Forelimb muscle (tissue), 1 donor: ENCODE measurements at regions not wholly inside any gene's neighbourhood (a gene's known extent, or its start where the extent isn't known, plus 50 kb on each side); places are given as distances from the start of the nearest gene placed in this dataset.

ENCODE experiments used
- DNase-seq: peaks from one replicate; pipeline ENCODE4 v3.0.0-alpha.2; 2013; ENCODE audit warnings: low read depth

DNA sequence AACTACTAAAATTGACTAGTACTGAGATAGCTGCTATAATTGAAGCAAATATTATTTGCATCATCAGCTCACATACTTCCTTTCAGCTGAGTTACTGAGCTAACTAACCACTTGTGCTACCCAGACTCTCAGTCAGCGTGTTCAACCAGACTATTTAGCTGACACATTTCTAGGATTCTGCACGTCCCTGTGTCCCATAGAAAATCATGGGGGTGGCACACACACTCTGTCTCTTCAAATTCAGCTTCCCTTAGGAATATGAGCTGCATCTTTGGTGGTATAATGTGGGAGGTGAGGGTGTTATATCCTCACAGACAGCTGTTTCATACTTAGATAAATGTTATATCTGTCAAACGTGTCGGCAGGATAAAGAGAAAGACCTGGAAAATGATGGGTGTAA, 424.0 kb downstream of the CDH2 start:
- DNase-seq = no peak

DNA sequence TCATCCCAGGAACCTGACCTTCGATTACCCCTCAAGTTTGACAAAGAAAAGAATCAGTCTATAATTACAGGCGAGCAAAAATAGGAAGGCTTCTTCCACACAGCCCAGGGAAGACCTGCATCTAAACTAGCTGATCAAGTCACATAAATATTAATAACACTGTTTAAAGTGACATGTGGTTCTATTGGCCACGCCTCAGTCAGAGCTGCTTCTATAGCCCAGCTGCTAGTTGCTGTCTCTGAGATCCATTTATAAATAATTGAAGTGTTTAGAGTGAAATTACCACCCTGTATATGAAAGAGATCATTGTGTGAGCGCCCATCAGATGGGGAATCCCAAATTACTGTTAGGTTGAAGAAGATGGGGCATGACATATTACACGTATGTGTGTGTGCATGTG, 426.0 kb downstream of the CDH2 start:
- no peak for DNase-seq

DNA sequence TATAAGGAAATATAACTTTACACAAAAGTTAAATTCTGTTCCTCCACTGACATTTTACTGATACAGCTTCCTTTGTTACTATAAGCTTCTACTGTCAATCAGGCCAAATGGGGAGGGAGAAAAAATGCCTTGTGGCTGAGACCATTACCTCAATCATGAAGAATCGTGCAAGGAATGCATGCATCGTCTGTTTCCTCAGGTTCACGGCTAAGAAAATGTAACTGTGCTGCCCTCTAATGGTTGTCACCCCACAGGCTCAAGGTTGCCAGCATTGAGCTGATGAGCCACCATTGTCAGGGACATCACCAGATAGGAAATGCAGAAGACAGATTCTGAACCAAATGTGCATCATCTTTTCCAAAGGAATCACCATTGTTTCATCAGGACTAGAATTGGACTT, 426.9 kb downstream of the CDH2 start:
- DNase-seq = peak; percentile 32

DNA sequence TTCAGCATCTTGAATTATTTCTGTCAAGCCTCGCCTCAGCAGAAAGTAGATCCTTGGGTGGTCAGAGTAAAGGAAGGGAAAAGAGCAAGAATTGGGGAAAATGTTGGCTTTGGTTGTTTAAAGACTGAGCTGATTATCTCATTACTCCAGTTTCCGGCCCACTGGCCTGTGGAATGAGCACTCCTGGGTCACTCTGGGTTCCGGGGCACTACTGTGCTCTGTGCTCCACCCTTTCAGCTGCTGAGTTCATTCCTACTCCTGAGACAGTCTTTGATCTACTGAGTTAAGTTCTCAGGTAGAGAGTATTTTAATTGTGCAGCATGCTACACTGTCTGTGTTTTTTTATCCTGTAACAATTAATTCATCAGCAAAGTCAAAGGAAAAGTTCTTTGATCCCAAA, 427.7 kb downstream of the CDH2 start:
- no peak for DNase-seq

DNA sequence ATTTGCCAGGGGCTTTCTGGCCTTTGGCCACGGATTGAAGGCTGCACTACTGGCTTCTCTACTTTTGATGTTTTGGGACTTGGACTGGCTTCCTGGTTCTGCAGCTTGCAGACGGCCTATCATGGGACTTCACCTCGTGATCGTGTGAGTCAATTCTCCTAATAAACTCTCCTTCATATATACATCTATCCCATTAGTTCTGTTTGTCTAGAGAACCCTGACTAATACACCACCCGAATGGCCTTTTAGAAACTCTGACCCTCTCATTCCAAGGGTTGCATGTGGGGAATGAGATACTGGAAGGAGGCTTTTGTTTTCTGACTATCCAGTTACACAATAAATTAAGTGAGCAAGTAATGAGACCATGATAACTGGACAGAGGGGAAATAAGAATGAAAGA, 430.7 kb downstream of the CDH2 start:
- no peak for DNase-seq

DNA sequence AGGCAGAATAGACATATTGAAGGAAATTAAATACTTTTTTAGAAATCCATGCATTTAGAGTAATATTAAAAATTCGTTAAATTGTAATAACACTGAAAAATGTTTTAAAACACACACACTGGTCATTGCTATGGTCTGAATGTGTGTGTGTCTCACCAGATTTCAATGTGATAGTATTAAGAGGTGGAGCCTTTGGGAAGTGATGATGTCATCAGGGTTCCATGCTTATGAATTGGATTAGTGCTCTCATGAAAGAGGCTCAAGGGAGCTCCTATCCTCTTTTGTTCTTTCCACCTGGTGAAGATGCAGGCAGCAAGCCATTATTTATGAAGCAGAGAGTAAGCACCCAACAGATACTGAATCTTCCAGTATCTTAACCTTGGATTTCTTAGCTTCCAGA, 441.8 kb downstream of the CDH2 start:
- no peak for DNase-seq

DNA sequence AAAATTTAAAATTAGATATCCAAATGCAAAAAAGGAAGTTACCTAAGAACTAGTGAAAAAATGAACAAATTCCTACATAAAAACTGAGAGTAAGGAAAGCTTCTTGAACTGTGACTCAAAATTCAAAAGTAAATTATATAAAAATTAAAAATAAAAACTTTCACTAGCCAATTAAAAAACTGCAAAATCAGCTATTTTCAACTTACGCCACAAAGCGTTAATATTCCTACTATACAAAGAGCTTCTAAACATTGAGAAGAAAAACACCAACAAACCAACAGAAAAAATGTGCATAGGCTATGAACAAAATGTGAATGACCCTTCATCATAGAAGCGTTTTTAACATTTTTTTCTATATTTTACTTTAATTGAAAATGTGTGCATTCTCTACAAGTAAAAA, 445.7 kb downstream of the CDH2 start:
- DNase-seq = no peak

DNA sequence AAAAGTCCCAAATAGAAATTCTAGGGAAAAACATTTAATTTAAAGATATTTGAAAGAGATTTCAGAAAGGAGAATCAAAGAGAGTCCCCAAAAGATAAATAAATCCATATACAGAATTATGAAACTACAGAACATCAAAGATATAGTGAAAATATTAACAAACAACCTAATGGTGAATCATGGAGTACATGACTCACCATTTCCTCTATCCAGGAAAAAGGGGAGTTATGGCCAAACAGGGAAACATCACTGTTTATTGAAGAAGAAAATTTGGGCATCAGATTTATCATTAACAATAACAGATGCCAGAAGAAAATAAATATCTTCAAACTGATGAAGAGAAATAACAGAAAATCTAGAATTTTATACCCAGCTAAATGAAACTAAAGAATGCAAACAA, 448.3 kb downstream of the CDH2 start:
- DNase-seq = no peak

DNA sequence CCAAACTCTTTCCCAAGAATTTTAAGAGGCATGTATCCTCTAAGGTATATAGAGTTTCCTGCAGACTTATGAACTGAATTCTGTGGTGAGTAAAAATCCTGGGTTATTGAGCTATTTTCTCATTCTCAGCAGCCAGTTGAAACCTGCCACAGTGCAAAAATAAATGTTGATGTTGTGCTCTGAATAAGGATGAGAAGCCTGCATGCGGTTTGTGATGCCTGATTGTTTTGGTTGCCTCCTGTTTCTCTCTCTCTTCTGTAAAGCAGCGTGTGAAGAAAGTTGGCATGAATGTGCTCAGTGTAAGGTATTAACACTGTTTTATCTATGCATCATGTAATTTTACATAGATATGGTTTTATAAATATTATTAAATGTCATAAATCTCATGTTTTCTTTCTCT, 452.6 kb downstream of the CDH2 start:
- no peak for DNase-seq

DNA sequence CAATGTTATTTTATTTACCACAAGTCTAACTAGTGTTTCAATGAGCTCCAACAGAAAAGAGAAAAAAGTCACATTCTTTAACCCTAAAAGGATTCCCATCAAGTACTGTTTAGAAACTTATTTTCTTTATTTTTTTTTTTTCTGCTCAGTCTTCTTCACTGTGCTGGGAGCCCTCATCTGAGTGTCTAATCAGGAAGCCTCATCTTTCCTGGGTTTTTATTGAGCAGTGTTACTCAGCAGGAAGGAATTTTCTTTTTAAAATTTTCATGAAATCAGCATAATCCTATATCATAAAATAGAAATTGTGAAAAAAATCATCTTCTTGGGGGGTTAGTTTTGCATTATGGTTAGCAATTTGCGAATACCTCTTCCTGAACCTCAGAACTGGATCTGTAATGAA, 453.8 kb downstream of the CDH2 start:
- no peak for DNase-seq

DNA sequence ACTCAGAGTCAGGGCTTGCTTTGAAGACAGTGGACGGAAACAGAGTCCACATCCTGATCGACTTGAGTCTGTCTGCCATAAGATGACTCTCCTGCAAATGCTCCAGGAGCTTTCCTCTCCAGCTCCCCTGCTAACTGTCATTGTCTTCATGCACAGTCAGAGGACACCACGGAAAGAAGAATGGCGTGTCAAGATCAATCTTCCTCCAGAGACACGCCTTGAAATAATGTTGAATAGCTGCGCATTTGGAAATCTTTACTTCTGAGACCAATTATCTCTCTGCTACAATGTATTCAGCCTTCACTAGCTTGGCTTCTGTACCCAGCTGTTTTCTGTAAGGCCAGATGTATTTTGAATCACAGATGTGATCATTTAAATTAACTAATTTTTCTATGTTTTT, 457.2 kb downstream of the CDH2 start:
- peak; percentile 71 for DNase-seq

DNA sequence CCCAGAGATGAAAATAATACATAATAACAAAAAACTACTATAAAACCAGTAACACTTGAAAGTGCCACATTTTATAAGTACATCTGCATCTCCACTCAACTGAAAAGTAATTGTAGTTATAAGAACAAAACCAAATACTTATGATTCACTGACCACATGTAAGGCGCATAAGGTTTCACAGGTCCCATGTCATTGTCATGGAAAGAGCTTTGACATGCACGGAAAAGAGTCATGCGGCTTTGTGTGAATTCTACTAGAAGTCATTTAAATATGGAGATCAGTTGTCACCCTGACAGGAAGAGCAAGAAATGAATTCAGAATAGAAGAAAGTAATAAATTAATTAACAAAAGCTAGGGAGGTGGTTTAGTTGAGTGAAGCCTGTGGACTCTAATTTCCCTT, 459.1 kb downstream of the CDH2 start:
- no peak for DNase-seq

DNA sequence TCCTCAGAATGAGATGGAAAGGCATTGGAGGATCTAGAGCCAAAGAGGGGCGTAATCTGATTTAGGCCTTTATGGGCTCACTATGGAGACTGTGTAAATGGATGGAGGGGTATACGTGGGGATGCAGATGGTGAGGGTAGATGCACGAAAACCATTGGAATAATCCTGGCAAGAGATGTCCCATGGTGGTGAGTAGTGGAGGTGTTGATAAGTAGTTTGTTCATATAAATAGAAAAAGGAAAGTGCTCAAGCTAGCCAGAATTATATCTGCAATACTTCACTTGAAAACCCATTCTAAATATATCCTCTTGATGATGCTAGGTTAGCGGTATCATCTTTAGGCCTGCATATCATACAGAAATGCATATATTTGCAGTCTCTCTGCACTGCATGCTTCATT, 459.7 kb downstream of the CDH2 start:
- DNase-seq = no peak

DNA sequence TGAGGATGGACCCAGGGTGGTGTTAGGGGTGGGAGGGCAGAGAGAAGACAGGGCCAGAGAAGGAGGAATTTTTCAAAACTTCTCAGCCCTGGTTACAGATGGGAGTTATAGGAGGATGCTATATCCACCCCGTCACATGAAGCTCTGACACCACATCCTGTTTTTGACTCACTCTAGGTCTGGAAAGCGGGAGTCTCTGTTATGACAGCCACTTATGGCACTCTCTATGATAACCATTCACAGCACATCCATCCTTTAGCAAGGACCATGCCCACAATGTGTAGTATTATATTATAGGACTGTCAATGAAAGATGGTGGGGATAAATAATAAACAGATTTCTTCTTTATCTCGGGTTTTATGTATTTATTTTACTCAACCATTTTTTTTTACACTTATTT, 461.2 kb downstream of the CDH2 start:
- DNase-seq = no peak

DNA sequence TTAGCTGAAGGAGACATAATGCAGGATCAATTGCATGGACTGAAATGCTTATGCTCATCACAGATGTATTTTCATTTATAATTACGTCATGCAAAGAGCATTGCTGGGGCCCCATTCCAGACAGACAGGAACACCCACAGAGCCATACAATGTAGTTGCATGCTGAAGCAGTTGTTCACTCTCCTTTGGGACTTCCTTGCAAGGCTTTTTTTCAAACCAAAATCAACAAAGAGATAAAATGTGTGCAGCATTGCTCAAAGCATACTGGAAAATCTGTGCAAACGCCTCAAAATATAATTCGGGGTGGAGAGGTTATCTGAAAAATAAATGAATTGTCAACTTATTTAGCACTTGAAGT, 463.2 kb downstream of the CDH2 start:
- peak; percentile 77 for DNase-seq

DNA sequence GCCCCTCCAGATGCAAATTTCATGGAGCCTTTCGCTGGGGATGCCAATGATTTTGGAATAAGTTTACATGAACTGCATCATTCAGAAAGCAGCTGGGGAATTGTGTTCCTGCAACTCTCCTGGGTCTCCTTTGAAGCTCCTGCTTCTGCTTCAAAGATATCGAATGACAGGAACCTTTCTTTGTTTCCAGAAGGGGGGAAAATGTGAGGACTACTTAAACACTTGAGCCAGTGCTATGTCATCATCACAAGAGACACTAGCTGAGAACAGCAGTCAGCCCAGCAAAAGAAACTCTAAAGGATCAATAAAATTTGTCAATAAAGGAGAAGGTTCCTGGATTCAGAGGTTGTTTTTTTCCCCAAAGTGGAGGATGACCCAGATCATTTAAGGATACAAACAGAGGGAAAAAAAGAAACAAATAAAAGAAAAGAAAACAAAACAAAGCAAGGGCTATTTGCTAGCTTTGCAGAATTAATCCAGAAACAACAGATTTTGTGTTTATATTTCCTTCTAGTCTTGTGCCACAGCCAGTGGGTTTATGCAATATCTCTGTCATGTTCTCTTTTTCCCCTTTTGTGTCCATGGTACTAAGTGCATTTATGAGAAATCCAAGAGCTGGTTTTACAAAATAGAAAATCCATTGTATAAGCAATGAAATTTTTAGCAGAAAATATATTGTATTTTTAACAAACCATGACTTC, 463.7 kb downstream of the CDH2 start:
- DNase-seq = no peak

DNA sequence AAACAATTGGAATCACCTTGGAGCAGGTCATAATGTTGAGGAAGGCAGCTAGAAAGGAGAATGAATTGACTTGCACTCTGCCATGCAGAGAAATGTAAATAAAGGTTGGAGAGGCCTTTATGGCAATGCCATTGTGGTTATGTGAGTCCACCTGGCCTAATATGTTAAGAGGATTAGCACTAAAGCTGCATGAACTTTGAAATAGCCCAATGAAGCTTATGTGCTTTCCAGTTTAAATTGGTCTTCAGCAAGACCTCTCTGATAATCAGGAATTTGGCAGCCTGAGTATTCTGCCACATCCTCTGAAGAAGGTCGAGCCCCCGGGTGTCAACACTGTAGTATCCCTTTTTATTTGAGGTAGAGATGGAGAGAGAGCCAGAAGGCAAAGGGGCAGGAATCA, 464.9 kb downstream of the CDH2 start:
- no peak for DNase-seq

DNA sequence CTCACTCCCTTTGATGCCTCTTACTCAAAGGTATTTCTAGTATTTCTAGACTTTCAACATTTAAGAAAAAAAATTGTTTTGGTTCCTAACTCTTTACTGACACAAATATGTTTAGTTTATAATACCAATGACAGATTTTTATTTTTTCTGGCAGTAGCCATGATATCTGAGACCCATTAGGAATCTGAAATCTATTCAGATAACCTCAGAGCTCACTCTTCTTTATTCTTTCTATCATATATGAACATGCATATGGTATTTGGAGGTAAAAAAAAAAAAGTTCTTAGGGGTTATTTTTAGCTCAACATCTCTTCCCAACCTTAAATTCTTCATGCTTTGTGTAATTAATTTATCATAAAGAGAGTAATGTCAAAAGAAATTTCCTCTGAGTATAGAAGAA, 465.5 kb downstream of the CDH2 start:
- no peak for DNase-seq

DNA sequence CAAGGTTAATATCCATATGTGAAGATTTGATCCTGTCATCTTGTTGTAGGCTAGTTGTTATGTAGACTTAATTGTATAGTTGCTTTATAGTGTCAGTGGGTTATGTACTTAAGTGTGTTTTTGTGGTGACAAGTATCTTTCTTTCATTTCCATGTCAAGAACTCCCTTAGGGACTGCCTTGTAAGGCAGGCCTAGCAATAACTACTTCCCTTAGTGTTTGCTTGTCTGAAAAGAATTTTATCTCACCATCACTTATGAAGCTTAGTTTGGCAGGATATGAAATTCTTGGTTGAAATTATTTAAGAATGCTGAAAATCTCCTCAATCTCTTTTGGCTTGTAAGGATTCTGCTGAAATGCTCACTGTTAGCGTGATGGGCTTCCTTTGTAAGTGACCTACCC, 467.6 kb downstream of the CDH2 start:
- DNase-seq = no peak

DNA sequence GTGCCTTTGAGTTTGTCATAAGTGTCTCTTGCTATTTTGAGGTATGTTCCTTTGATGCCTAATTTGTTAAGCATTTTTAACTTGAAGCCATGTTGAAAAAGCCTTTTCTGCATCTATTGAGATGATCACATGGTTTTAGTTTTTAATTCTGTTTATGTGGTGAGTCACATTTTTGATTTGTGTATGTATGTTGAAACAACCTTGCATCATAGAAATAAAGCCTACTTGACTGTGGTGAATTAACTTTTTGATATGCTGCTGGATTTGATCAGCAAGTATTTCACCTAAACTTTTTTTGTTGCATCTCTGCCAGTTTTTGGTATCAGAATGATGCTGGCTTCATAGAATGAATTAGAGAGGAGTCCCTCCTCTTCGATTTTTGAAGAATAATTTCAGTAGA, 469.7 kb downstream of the CDH2 start:
- DNase-seq = no peak

DNA sequence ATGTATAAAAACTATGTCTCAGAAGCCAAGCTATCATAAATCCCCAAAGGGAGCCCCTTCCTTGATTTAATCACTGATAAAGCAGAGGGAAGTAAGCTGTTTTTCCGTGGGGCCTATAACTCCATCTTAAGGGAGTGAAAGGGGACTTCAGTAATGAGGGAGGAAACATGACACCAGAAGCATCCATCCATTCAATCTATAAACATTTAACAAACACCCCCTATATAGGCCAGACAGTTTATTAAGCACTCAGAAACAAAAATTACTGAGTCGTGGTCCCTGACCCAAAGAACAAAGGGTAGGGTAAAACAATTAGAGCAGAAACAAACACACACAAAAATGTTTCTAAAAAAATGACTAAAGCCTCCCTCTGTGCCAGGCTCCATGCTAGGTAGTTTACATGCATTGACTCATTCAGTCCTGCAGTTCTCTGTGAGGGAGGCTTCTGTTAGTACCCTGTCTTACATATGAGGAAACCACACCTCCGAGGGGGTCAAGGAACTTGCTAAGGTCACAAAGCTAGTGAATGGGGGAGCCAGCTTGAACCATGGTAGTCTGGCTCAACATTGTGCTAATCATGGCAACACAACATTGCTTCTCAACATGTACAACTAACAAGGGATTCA, 472.1 kb downstream of the CDH2 start:
- no peak for DNase-seq

DNA sequence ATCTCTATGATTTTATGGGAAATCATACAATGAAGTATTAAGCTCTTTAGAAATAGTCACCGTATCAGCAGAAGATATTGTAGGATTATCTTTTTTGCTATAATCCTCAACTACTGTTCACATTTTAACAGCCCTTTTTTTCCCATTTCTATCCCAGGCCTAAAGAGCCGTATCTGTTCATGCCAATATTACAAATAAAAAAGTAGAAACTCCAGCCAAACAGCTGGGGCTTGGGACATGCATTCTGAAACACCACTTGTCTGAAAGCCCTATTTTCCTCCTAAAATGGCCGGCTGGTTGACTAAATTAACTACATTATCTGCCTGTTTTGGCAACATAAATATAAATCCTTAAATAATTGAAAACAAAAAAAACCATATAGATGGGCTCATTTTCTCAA, 477.8 kb downstream of the CDH2 start:
- peak; percentile 47 for DNase-seq

DNA sequence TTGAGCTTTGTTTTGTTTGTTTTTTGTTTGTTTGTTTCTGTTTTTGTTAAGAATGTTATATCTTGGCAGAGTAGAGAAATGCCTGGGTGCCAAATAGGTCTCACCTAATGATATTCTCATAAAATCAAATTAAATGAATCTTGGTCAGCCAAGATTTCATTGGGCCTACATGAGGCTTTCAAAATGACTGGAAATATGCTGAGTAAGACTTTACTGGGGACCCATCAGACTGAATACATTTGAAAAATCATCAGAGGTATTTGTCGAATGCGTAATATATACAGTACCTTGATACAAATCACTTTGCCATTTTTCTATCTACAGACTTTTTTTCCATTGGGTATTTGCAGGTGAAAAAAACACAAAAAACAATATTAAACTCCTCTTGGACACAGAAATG, 480.8 kb downstream of the CDH2 start:
- DNase-seq = no peak

DNA sequence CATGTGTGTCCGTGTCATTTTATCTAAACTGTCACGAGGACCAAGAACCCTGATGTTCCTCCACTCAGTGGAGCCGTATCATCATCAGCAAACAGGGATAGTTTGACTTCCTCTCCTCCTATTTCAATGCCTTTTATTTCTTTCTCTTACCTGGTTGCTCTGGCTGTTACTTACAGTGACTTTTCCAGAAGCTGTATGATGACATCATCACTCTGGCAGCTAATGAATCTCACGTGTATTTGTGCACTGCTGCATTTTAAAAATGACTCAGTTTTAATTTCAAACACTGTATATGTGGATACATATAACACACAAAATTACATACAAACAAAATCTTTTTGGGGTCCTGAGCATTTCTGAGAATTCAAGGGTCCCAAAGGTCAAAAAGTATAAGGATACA, 481.4 kb downstream of the CDH2 start:
- no peak for DNase-seq
